ENCODE measurements at regions not wholly inside any gene's neighbourhood (a gene's known extent, or its start where the extent isn't known, plus 50 kb on each side); places are given as distances from the start of the nearest gene placed in this dataset.

DNA sequence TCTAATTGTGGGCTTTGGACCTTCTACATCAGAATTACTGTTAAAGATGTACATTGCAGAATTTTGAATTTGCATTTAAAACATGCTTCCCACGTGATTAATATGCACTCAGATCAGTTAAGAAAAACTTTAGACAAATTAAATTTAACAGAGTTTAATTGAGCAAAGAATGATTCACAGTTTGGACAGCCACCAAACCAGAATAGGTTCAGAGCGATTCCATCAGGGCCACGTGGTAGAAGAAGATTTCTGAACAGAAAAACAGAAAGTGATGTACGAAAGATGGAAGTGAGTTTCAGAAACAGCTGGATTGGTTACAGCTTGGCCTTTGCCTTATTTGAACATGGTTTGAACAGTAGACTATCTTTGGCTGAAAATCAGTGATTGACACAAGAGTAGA is 704.2 kb upstream of the MAP3K7 start:
- Histone ChIP-seq H2BK12ac (ENCODE audit: insufficient read length, low read depth, low read length) (no peak overlapping the region), H3K9ac (ENCODE audit: extremely low read depth, insufficient read length, low read length) (no peak overlapping the region), H4K5ac (ENCODE audit: insufficient read length, low read depth, low read length) (no peak overlapping the region), H2BK120ac (ENCODE audit: low read depth, low read length, poor library complexity, severe bottlenecking) (no peak overlapping the region), H3K4me2 (ENCODE audit: insufficient read depth, insufficient read length, low read length) (no peak overlapping the region), H3K56ac (ENCODE audit: insufficient read length, low read depth, low read length) (no peak overlapping the region), H3K27me3 (ENCODE audit: insufficient read depth, low read length) (peaks cover 35% of the 10 kb centered on the region; the same call in 1 of the 2 replicates), H2BK20ac (ENCODE audit: low read depth, low read length, poor library complexity, severe bottlenecking) (no peak overlapping the region), H3K4me1 (ENCODE audit: insufficient read depth, low read length) (no peaks in the 10 kb centered on the region), H3K23ac (ENCODE audit: insufficient read length, low read depth, low read length) (no peak overlapping the region), H2BK15ac (ENCODE audit: low read depth, low read length) (no peak overlapping the region), H3T11ph (ENCODE audit: low read length) (no peak overlapping the region), H4K91ac (ENCODE audit: insufficient read length, low read depth, low read length) (no peak overlapping the region), H3K4ac (ENCODE audit: low read depth, low read length) (no peak overlapping the region), H4K20me1 (ENCODE audit: control insufficient read depth, insufficient read depth, insufficient read length) (no peaks in the 10 kb centered on the region), H2AFZ (ENCODE audit: low read length) (no peak overlapping the region), H3K79me2 (ENCODE audit: insufficient read depth, low read length) (no peaks in the 10 kb centered on the region), H4K8ac (replicated peaks; ENCODE audit: insufficient read length, low read depth, low read length) (no peak overlapping the region), H3K79me1 (ENCODE audit: insufficient read depth, low read depth, low read length, poor library complexity, severe bottlenecking) (no peaks in the 10 kb centered on the region), H3K14ac (ENCODE audit: insufficient read depth, low read length) (no peak overlapping the region), H2AK5ac (ENCODE audit: insufficient read length, low read length) (no peak overlapping the region), H3K23me2 (ENCODE audit: insufficient read length, low read depth, low read length, poor library complexity, severe bottlenecking) (no peaks in the 10 kb centered on the region), H3K27ac (ENCODE audit: insufficient read length, low read depth, low read length) (no peak overlapping the region), H2BK5ac (ENCODE audit: insufficient read length, low read length) (no peak overlapping the region), H3K18ac (ENCODE audit: insufficient read length, low read depth, low read length) (no peak overlapping the region), H3K9me3 (ENCODE audit: control insufficient read depth, low read depth, low read length) (no peaks in the 10 kb centered on the region)
- TF ChIP-seq, protein P1, sequence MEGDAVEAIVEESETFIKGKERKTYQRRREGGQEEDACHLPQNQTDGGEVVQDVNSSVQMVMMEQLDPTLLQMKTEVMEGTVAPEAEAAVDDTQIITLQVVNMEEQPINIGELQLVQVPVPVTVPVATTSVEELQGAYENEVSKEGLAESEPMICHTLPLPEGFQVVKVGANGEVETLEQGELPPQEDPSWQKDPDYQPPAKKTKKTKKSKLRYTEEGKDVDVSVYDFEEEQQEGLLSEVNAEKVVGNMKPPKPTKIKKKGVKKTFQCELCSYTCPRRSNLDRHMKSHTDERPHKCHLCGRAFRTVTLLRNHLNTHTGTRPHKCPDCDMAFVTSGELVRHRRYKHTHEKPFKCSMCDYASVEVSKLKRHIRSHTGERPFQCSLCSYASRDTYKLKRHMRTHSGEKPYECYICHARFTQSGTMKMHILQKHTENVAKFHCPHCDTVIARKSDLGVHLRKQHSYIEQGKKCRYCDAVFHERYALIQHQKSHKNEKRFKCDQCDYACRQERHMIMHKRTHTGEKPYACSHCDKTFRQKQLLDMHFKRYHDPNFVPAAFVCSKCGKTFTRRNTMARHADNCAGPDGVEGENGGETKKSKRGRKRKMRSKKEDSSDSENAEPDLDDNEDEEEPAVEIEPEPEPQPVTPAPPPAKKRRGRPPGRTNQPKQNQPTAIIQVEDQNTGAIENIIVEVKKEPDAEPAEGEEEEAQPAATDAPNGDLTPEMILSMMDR (conservative IDR thresholded peaks at IDR 0.05) = no peak
- no CpG with 5 or more reads among the region's 4 CpGs for WGBS (ENCODE audit: extremely low coverage, insufficient read length, low lambda C conversion rate)
- Mint-ChIP-seq H3K4me3 (no peak overlapping the region), H3K36me3 (ENCODE audit: insufficient read depth in 1 of 3, low read depth in 3 of 3) (no peaks in the 10 kb centered on the region), H3K4me1 (no peaks in the 10 kb centered on the region), H3K9me3 (peaks cover 1 to 2% of the 10 kb centered on the region in 2 experiments; a peak in 3 of 5 replicates), H3K27me3 (ENCODE audit: low read depth) (peaks cover 100% of the 10 kb centered on the region), H3K27ac (no peak overlapping the region)
- DNase-seq = no peak

Measured in H9 (cell line).